ENCODE measurements at regions not wholly inside any gene's neighbourhood (a gene's known extent, or its start where the extent isn't known, plus 50 kb on each side); places are given as distances from the start of the nearest gene placed in this dataset.

GRCh38 chr3:150260398-150260710, 147.7 kb upstream of the TSC22D2 start (continued):
- TF ChIP-seq NCOR1 (IDR thresholded peaks at IDR 0.05) (no peak), SMAD4 (CRISPR knock-in tag; conservative IDR thresholded peaks at IDR 0.05) (no peak), MAFK (IDR thresholded peaks at IDR 0.05; ENCODE audit: low read length) (no peak), ZNF165 (CRISPR knock-in tag; IDR thresholded peaks at IDR 0.05; ENCODE audit: borderline replicate concordance) (no peak), ATF4 (CRISPR knock-in tag; IDR thresholded peaks at IDR 0.05) (no peak), CBFB (CRISPR knock-in tag; IDR thresholded peaks at IDR 0.05) (no peak), TARDBP (IDR thresholded peaks at IDR 0.05) (no peak)

- no peak for TF ChIP-seq EZH2 (IDR thresholded peaks at IDR 0.05; ENCODE audit: borderline replicate concordance, low read depth, low read length)
- 0 out of 2 replicates have a peak, but pooled peaks have one; percentile 9 for TF ChIP-seq ZNF707 (CRISPR knock-in tag; conservative IDR thresholded peaks at IDR 0.05)
- no peak for TF ChIP-seq AFF1 (IDR thresholded peaks at IDR 0.05; ENCODE audit: low read depth in 1 of 2, partially characterized antibody in 2 of 2)
- ATAC-seq (no peak), FAIRE-seq (no peak), DNase-seq (ENCODE audit: extremely low read depth in 1 of 4, low spot score in 3 of 4) (no peak)
- H3K4me2 ChIP-seq (ENCODE audit: insufficient read depth, low read length): no peak overlapping the region
- ChIA-PET POLR2A (interaction anchor here (1.0 to 1.2 kb wide), 3 partner anchors 8 to 23 kb away, joined by 3 read pairs; no protein-coding TSS in a partner anchor), CTCF (ENCODE audit: low intra/inter-chr PET ratio) (no interaction called here)
- WGBS (ENCODE audit: insufficient coverage, low coverage, missing lambda C conversion rate): 5% methylated on average over 5 of the region's 5 CpGs
- H3K9ac ChIP-seq (ENCODE audit: insufficient read depth in 1 of 2, low read depth in 2 of 2, low read length in 2 of 2): no peak overlapping the region
- H3K4me1 ChIP-seq (replicated peaks in 1 of 2; ENCODE audit: control insufficient read depth in 2 of 2, insufficient read depth in 2 of 2, low read length in 2 of 2): no peaks in the 10 kb centered on the region
- intact Hi-C loops (cut with micrococcal nuclease): no loop called here
- no peak overlapping the region for H2AFZ ChIP-seq (ENCODE audit: low read depth, low read length)
- no peaks in the 10 kb centered on the region for H3K36me3 ChIP-seq (ENCODE audit: control insufficient read depth, insufficient read depth, low read length)
- H3K9me3 ChIP-seq (replicated peaks; ENCODE audit: control insufficient read depth, insufficient read depth, low read depth, low read length): no peaks in the 10 kb centered on the region
- H3K79me2 ChIP-seq (ENCODE audit: control insufficient read depth, insufficient read depth, low read length): no peaks in the 10 kb centered on the region
- no peaks in the 10 kb centered on the region for H3K9me1 ChIP-seq (ENCODE audit: control insufficient read depth, insufficient read depth, low read length)
- no TSS peak for BruUV-seq (replicated peaks)
- H3K27me3 ChIP-seq (ENCODE audit: control insufficient read depth in 2 of 2, insufficient read depth in 2 of 2, low read length in 2 of 2): no peaks in the 10 kb centered on the region
- H4K20me1 ChIP-seq (replicated peaks; ENCODE audit: control insufficient read depth, insufficient read depth, low read length): no peaks in the 10 kb centered on the region
- H3K27ac ChIP-seq (ENCODE audit: extremely low read depth, low read depth, low read length): no peak overlapping the region
- no peak overlapping the region for H3K4me3 ChIP-seq
- in situ Hi-C loops (cut with MboI): no loop called here
Observed at GRCh38 chr3:150259526-150260397, 148.3 kb upstream of the TSC22D2 start.
